Panc1 (cell line): ENCODE measurements at regions not wholly inside any gene's neighbourhood (a gene's known extent, or its start where the extent isn't known, plus 50 kb on each side); places are given as distances from the start of the nearest gene placed in this dataset.

ENCODE experiments used
- ATAC-seq: fragments of 200-7000 bp; cut with Tn5 transposase; 2 replicates; pipeline ENCODE4 v1.9.1; 2020; ENCODE audit warnings: mild to moderate bottlenecking, moderate library complexity
- BruUV-seq: library from RNA; stranded (reverse); fragments of 400-500 nt; replicated peaks from 2 replicates; lab custom pipeline; 2021; lab: Mats Ljungman, UMichigan
- CTCF ChIA-PET: fragments of 300-600 bp; sonication (Branson Sonifier 250); formaldehyde crosslinking; loops from one replicate; lab custom pipeline; 2022; ENCODE audit warnings: antibody characterized with exemption; lab: Charles Lee
- POLR2A ChIA-PET: fragments of 300-600 bp; sonication (Branson Sonifier 250); formaldehyde crosslinking; loops from one replicate; lab custom pipeline; 2022; ENCODE audit warnings: antibody characterized with exemption; lab: Charles Lee
- DNase-seq: peaks from one replicate; pipeline ENCODE4 v3.0.0-alpha.2; 2010; ENCODE audit warnings: low read depth, low spot score
- H3K27ac ChIP-seq: 2 replicates; pipeline ENCODE4 v1.5.1; 2011; ENCODE audit warnings: mild to moderate bottlenecking, low read length, inconsistent platforms
- H3K27me3 ChIP-seq: fragments of 200-500 bp; sonication (Bioruptor generic); 2 replicates; pipeline ENCODE4 v1.6.0; 2014; ENCODE audit warnings: low read length, inconsistent platforms; ENCODE audit not compliant: control insufficient read depth, insufficient read depth
- H3K36me3 ChIP-seq: fragments of 200-500 bp; sonication (Bioruptor generic); 2 replicates; pipeline ENCODE4 v1.5.1; 2014; ENCODE audit warnings: inconsistent platforms, mild to moderate bottlenecking, low read length, moderate library complexity; ENCODE audit not compliant: control insufficient read depth, insufficient read depth
- H3K4me1 ChIP-seq: 2 replicates; pipeline ENCODE4 v1.5.1; 2011; ENCODE audit warnings: inconsistent platforms, mild to moderate bottlenecking, low read length, moderate library complexity; ENCODE audit not compliant: control insufficient read depth, insufficient read depth
- H3K4me3 ChIP-seq, 2 experiments: 2 replicates each; pipeline ENCODE4 v1.5.1; 2011 to 2012; ENCODE audit warnings: low read depth in 2 of 2, low read length in 2 of 2, mild to moderate bottlenecking in 2 of 2, inconsistent platforms in 1 of 2, moderate library complexity in 1 of 2
- H3K9me3 ChIP-seq: fragments of 200-500 bp; sonication (Bioruptor generic); 2 replicates; pipeline ENCODE4 v1.5.1; 2014; ENCODE audit warnings: low read depth, mild to moderate bottlenecking, inconsistent platforms, low read length, moderate library complexity; ENCODE audit not compliant: control insufficient read depth, insufficient read depth
- CTCF ChIP-seq: fragments of 450-650 bp; IDR thresholded peaks from 2 replicates; pipeline ENCODE4 v1.5.1; 2017; ENCODE audit warnings: mild to moderate bottlenecking
- POLR2AphosphoS5 ChIP-seq: IDR thresholded peaks from 2 replicates; pipeline ENCODE4 v1.6.1; 2012; ENCODE audit warnings: mild to moderate bottlenecking, low read depth, low read length, moderate library complexity
- REST ChIP-seq, 2 experiments: IDR thresholded peaks; 2 replicates each; pipeline ENCODE4 v1.6.1; 2011 to 2012; ENCODE audit warnings: low read depth in 2 of 2, control low read depth in 1 of 2, low read length in 1 of 2, mild to moderate bottlenecking in 1 of 2, moderate library complexity in 1 of 2; ENCODE audit not compliant: insufficient read depth in 1 of 2
- SIN3A ChIP-seq: IDR thresholded peaks from 2 replicates; pipeline ENCODE4 v1.6.1; 2012; ENCODE audit warnings: low read depth, mild to moderate bottlenecking, low read length, moderate library complexity, borderline replicate concordance; ENCODE audit not compliant: insufficient read depth
- TCF7L2 ChIP-seq: IDR thresholded peaks from 2 replicates; pipeline ENCODE4 v1.6.1; 2011; ENCODE audit warnings: mild to moderate bottlenecking, low read depth, low read length, inconsistent platforms
- in situ Hi-C: cut with HindIII; loops from 2 replicates; pipeline ENCODE4 v1.10.0; 2016; ENCODE audit warnings: low sequenced_read_pairs, low pct_unique_long_range_greater_than_20kb
- intact Hi-C: fragments of 100-400 bp; cut with micrococcal nuclease; formaldehyde crosslinking; loops from one replicate; pipeline ENCODE4 v1.10.0; 2022; ENCODE audit not compliant: unreplicated experiment

- ATAC-seq (peak; percentile 18; the same call in 1 of the 2 replicates), DNase-seq (no peak)
- no peaks in the 10 kb centered on the region for H3K36me3 ChIP-seq
- H3K4me1 ChIP-seq = no peaks in the 10 kb centered on the region; the same call in 1 of the 2 replicates
- in situ Hi-C loops = no loop called here
- intact Hi-C loops = no loop called here
- CTCF ChIA-PET = no interaction called here
- no peaks in the 10 kb centered on the region for H3K27me3 ChIP-seq
- POLR2A ChIA-PET = interaction anchor here (0.6 kb wide), 1 partner anchor 142 kb away, joined by 4 read pairs; no protein-coding TSS in a partner anchor
- BruUV-seq = no TSS peak
- H3K9me3 ChIP-seq = no peaks in the 10 kb centered on the region
- H3K27ac ChIP-seq = no peak overlapping the region
- no peak overlapping the region for H3K4me3 ChIP-seq
- TF ChIP-seq SIN3A (no peak), CTCF (no peak), REST (IDR thresholded peaks at IDR 0.05; ENCODE audit: insufficient read depth in 1 of 2, low read depth in 2 of 2, low read length in 1 of 2) (no peak), TCF7L2 (no peak), POLR2AphosphoS5 (no peak)
Measured at GRCh38 chr2:8544786-8545694, 136.8 kb upstream of the ID2 start.

- in situ Hi-C loops = no loop called here
- no TSS peak for BruUV-seq
- ChIA-PET POLR2A (interaction anchor here (0.6 kb wide), 1 partner anchor 141 kb away, joined by 4 read pairs; no protein-coding TSS in a partner anchor), CTCF (no interaction called here)
- intact Hi-C loops = no loop called here
- no peak for TF ChIP-seq SIN3A
- no peak for TF ChIP-seq REST (IDR thresholded peaks at IDR 0.05; ENCODE audit: insufficient read depth in 1 of 2, low read depth in 2 of 2, low read length in 1 of 2)
- no peak for TF ChIP-seq CTCF
- no peak for TF ChIP-seq TCF7L2
- TF ChIP-seq POLR2AphosphoS5 = no peak
- no peaks in the 10 kb centered on the region; the same call in 1 of the 2 replicates for H3K4me1 ChIP-seq
- no peaks in the 10 kb centered on the region for H3K9me3 ChIP-seq
- no peak for ATAC-seq
- H3K36me3 ChIP-seq = no peaks in the 10 kb centered on the region
- DNase-seq = no peak
- H3K4me3 ChIP-seq = no peak overlapping the region
- H3K27ac ChIP-seq = no peak overlapping the region
- no peaks in the 10 kb centered on the region for H3K27me3 ChIP-seq
Measured at GRCh38 chr2:8545695-8546611, 135.9 kb upstream of the ID2 start.
